SU-DHL-6 (cell line): ENCODE measurements at regions not wholly inside any gene's neighbourhood (a gene's known extent, or its start where the extent isn't known, plus 50 kb on each side); places are given as distances from the start of the nearest gene placed in this dataset.

Source experiments
- EZH2phosphoT487 ChIP-seq: fragments of 200-600 bp; sonication (generic), shearing (Covaris generic); conservative IDR thresholded peaks from 2 replicates; pipeline ENCODE4 v1.6.1; 2018; ENCODE audit warnings: mild to moderate bottlenecking, antibody characterized with exemption, low read length, moderate library complexity, mixed read lengths
- TF ChIP-seq, protein P1 (sequence below): fragments of 200-600 bp; sonication (generic); IDR thresholded peaks from one replicate; pipeline ENCODE4 v1.5.1; 2017; ENCODE audit warnings: antibody characterized with exemption, mild to moderate bottlenecking, low read length, moderate library complexity; ENCODE audit not compliant: insufficient read depth, poor library complexity, severe bottlenecking

DNA sequence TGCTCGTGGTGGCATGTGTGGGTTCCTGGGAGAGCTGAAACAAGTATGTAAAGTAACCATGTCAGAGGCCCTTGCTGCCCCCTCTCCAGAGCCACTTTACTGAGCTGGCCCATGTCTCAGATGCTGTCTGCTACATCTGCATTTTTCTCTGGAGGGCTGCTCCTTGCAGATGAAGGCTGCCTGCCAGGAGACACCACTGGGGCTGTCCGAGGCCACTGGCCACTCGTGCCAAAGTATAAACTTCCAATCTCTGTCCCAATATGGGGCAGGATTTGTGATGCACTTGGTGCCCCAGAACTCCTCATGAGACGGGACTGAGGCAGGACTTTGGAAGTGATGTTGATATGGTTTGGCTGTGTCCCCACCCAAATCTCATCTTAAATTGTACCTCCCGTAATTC is 478.4 kb upstream of the B3GAT1 start:
- TF ChIP-seq, protein P1, sequence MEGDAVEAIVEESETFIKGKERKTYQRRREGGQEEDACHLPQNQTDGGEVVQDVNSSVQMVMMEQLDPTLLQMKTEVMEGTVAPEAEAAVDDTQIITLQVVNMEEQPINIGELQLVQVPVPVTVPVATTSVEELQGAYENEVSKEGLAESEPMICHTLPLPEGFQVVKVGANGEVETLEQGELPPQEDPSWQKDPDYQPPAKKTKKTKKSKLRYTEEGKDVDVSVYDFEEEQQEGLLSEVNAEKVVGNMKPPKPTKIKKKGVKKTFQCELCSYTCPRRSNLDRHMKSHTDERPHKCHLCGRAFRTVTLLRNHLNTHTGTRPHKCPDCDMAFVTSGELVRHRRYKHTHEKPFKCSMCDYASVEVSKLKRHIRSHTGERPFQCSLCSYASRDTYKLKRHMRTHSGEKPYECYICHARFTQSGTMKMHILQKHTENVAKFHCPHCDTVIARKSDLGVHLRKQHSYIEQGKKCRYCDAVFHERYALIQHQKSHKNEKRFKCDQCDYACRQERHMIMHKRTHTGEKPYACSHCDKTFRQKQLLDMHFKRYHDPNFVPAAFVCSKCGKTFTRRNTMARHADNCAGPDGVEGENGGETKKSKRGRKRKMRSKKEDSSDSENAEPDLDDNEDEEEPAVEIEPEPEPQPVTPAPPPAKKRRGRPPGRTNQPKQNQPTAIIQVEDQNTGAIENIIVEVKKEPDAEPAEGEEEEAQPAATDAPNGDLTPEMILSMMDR: no peak
- TF ChIP-seq EZH2phosphoT487: no peak
